Gastroesophageal sphincter (tissue), 4 donors: ENCODE measurements at regions not wholly inside any gene's neighbourhood (a gene's known extent, or its start where the extent isn't known, plus 50 kb on each side); places are given as distances from the start of the nearest gene placed in this dataset.

Experiments
- ATAC-seq: fragments of 150-250 bp; one replicate; pipeline ENCODE4 v1.9.1; 2016; ENCODE audit warnings: mild to moderate bottlenecking, moderate library complexity
- H3K27ac ChIP-seq, 4 donors: fragments of 200-600 bp; sonication (generic) in 3 of 4; 1 replicate in 3 of 4; 2 replicates in 1 of 4; pipeline ENCODE4 v1.5.1; 2016 to 2019
- H3K27me3 ChIP-seq: fragments of 200-600 bp; sonication (generic); one replicate; pipeline ENCODE4 v1.5.1; 2019
- H3K36me3 ChIP-seq, 2 donors: fragments of 200-600 bp; sonication (generic); one replicate each; pipeline ENCODE4 v1.5.1; 2019; ENCODE audit warnings: control low read depth in 1 of 2
- H3K4me1 ChIP-seq, 3 donors: fragments of 200-600 bp; sonication (generic); 1 replicate in 2 of 3; 2 replicates in 1 of 3; pipeline ENCODE4 v1.5.1; 2016 to 2019; ENCODE audit warnings: control low read depth in 2 of 3
- H3K4me3 ChIP-seq, 2 donors: fragments of 200-600 bp; sonication (generic); one replicate each; pipeline ENCODE4 v1.5.1; 2019; ENCODE audit warnings: mild to moderate bottlenecking in 1 of 2, moderate library complexity in 1 of 2
- H3K9me3 ChIP-seq, 3 donors: fragments of 200-600 bp; sonication (generic); one replicate each; pipeline ENCODE4 v1.5.1; 2017 to 2019; ENCODE audit warnings: control low read depth in 2 of 3
- CTCF ChIP-seq, 4 experiments: fragments of 200-600 bp in 2 of 4; fragments of 450-650 bp in 2 of 4; sonication (generic) in 1 of 4; IDR thresholded peaks; one replicate each; pipeline ENCODE4 v1.5.1; 2017 to 2019; ENCODE audit warnings: antibody characterized with exemption in 4 of 4, mild to moderate bottlenecking in 2 of 4, moderate library complexity in 2 of 4
- EP300 ChIP-seq: sonication (generic); formaldehyde crosslinking; IDR thresholded peaks from one replicate; pipeline ENCODE4 v1.6.1; 2017; ENCODE audit warnings: antibody characterized with exemption, mild to moderate bottlenecking
- POLR2A ChIP-seq, 2 donors: fragments of 450-650 bp; IDR thresholded peaks; one replicate each; pipeline ENCODE4 v1.6.1; 2017; ENCODE audit warnings: antibody characterized with exemption in 2 of 2, mild to moderate bottlenecking in 2 of 2, moderate library complexity in 1 of 2
- POLR2AphosphoS5 ChIP-seq: sonication (generic); formaldehyde crosslinking; IDR thresholded peaks from one replicate; pipeline ENCODE4 v1.6.1; 2017; ENCODE audit warnings: antibody characterized with exemption
- WGBS, 2 donors: methylation state at CpG; one replicate each; pipeline ENCODE4 v1.1.5; 2018; ENCODE audit warnings: low coverage in 1 of 2; 5-methylcytosine and 5-hydroxymethylcytosine counted together

GRCh38 chrX:40299641-40300046 is 201.9 kb upstream of the BCOR start:
- H3K27ac ChIP-seq = no peak overlapping the region
- H3K9me3 ChIP-seq = no peaks in the 10 kb centered on the region
- ATAC-seq = no peak
- H3K4me3 ChIP-seq = no peak overlapping the region
- WGBS, 2 donors = 73 to 88% methylated on average over 2 to 9 of the region's 9 CpGs
- TF ChIP-seq POLR2A (IDR thresholded peaks at IDR 0.05) (no peak), EP300 (no peak), POLR2AphosphoS5 (no peak), CTCF (IDR thresholded peaks at IDR 0.05) (no peak)
- H3K4me1 ChIP-seq = no peaks in the 10 kb centered on the region
- no peaks in the 10 kb centered on the region for H3K36me3 ChIP-seq
- no peaks in the 10 kb centered on the region for H3K27me3 ChIP-seq

GRCh38 chrX:40298572-40299479 is 201.1 kb upstream of the BCOR start:
- Histone ChIP-seq H3K4me3 (no peak overlapping the region), H3K27ac (no peak overlapping the region), H3K4me1 (no peaks in the 10 kb centered on the region), H3K27me3 (no peaks in the 10 kb centered on the region), H3K36me3 (no peaks in the 10 kb centered on the region), H3K9me3 (no peaks in the 10 kb centered on the region)
- no peak for TF ChIP-seq CTCF (IDR thresholded peaks at IDR 0.05)
- no peak for TF ChIP-seq POLR2A (IDR thresholded peaks at IDR 0.05)
- no peak for TF ChIP-seq POLR2AphosphoS5
- no peak for TF ChIP-seq EP300
- no peak for ATAC-seq
- WGBS, 2 donors = 25 to 40% methylated on average over 6 to 12 of the region's 36 CpGs

- no peaks in the 10 kb centered on the region for H3K9me3 ChIP-seq
- H3K4me1 ChIP-seq = no peaks in the 10 kb centered on the region
- no peaks in the 10 kb centered on the region for H3K36me3 ChIP-seq
- no peaks in the 10 kb centered on the region for H3K27me3 ChIP-seq
- 68% methylated on average over 3 of the region's 7 CpGs; no CpG with 5 or more reads in 1 of the 2 donors for WGBS, 2 donors
- TF ChIP-seq POLR2A (IDR thresholded peaks at IDR 0.05) (no peak), EP300 (no peak), CTCF (IDR thresholded peaks at IDR 0.05) (no peak), POLR2AphosphoS5 (no peak)
- no peak overlapping the region for H3K4me3 ChIP-seq
- H3K27ac ChIP-seq = no peak overlapping the region
- no peak for ATAC-seq
These were observed 200.3 kb upstream of the BCOR start for GRCh38 chrX:40298069-40298468.

- Histone ChIP-seq H3K4me3 (no peak overlapping the region), H3K27me3 (no peaks in the 10 kb centered on the region), H3K4me1 (no peaks in the 10 kb centered on the region), H3K9me3 (no peaks in the 10 kb centered on the region), H3K27ac (no peak overlapping the region), H3K36me3 (no peaks in the 10 kb centered on the region)
- no peak for ATAC-seq
- TF ChIP-seq POLR2AphosphoS5 (no peak), POLR2A (IDR thresholded peaks at IDR 0.05) (no peak), EP300 (no peak), CTCF (IDR thresholded peaks at IDR 0.05) (no peak)
- 47% methylated on average over 2 of the region's 2 CpGs; no CpG with 5 or more reads in 1 of the 2 donors for WGBS, 2 donors
These were observed 193.8 kb upstream of the BCOR start for GRCh38 chrX:40291553-40291952.

GRCh38 chrX:40290517-40290916 is 192.8 kb upstream of the BCOR start:
- no peaks in the 10 kb centered on the region for H3K36me3 ChIP-seq
- no peaks in the 10 kb centered on the region for H3K9me3 ChIP-seq
- 60% methylated on average over 1 of the region's 7 CpGs; no CpG with 5 or more reads in 1 of the 2 donors for WGBS, 2 donors
- TF ChIP-seq EP300 = no peak
- no peak for TF ChIP-seq POLR2AphosphoS5
- TF ChIP-seq CTCF (IDR thresholded peaks at IDR 0.05) = no peak
- TF ChIP-seq POLR2A (IDR thresholded peaks at IDR 0.05) = no peak
- ATAC-seq = no peak
- no peaks in the 10 kb centered on the region for H3K4me1 ChIP-seq
- no peak overlapping the region for H3K27ac ChIP-seq
- H3K27me3 ChIP-seq = no peaks in the 10 kb centered on the region
- H3K4me3 ChIP-seq = no peak overlapping the region
